Gastroesophageal sphincter (tissue), 4 donors: ENCODE measurements at regions not wholly inside any gene's neighbourhood (a gene's known extent, or its start where the extent isn't known, plus 50 kb on each side); places are given as distances from the start of the nearest gene placed in this dataset.
"Not testable (repeated sequence)": the region's sequence is repeated elsewhere in the genome, so short reads cannot be mapped to it uniquely, and the experiment has no call there.

Experiments
- ATAC-seq: fragments of 150-250 bp; one replicate; pipeline ENCODE4 v1.9.1; 2016; ENCODE audit warnings: mild to moderate bottlenecking, moderate library complexity
- H3K27ac ChIP-seq, 4 donors: fragments of 200-600 bp; sonication (generic) in 3 of 4; 1 replicate in 3 of 4; 2 replicates in 1 of 4; pipeline ENCODE4 v1.5.1; 2016 to 2019
- H3K27me3 ChIP-seq: fragments of 200-600 bp; sonication (generic); one replicate; pipeline ENCODE4 v1.5.1; 2019
- H3K36me3 ChIP-seq, 2 donors: fragments of 200-600 bp; sonication (generic); one replicate each; pipeline ENCODE4 v1.5.1; 2019; ENCODE audit warnings: control low read depth in 1 of 2
- H3K4me1 ChIP-seq, 3 donors: fragments of 200-600 bp; sonication (generic); 1 replicate in 2 of 3; 2 replicates in 1 of 3; pipeline ENCODE4 v1.5.1; 2016 to 2019; ENCODE audit warnings: control low read depth in 2 of 3
- H3K4me3 ChIP-seq, 2 donors: fragments of 200-600 bp; sonication (generic); one replicate each; pipeline ENCODE4 v1.5.1; 2019; ENCODE audit warnings: mild to moderate bottlenecking in 1 of 2, moderate library complexity in 1 of 2
- H3K9me3 ChIP-seq, 3 donors: fragments of 200-600 bp; sonication (generic); one replicate each; pipeline ENCODE4 v1.5.1; 2017 to 2019; ENCODE audit warnings: control low read depth in 2 of 3
- EP300 ChIP-seq: sonication (generic); formaldehyde crosslinking; IDR thresholded peaks from one replicate; pipeline ENCODE4 v1.6.1; 2017; ENCODE audit warnings: antibody characterized with exemption, mild to moderate bottlenecking
- POLR2A ChIP-seq, 2 donors: fragments of 450-650 bp; IDR thresholded peaks; one replicate each; pipeline ENCODE4 v1.6.1; 2017; ENCODE audit warnings: antibody characterized with exemption in 2 of 2, mild to moderate bottlenecking in 2 of 2, moderate library complexity in 1 of 2
- POLR2AphosphoS5 ChIP-seq: sonication (generic); formaldehyde crosslinking; IDR thresholded peaks from one replicate; pipeline ENCODE4 v1.6.1; 2017; ENCODE audit warnings: antibody characterized with exemption
- whole genome bisulfite sequencing, 2 donors: methylation state at CpG; one replicate each; pipeline ENCODE4 v1.1.5; 2018; ENCODE audit warnings: low coverage in 1 of 2; 5-methylcytosine and 5-hydroxymethylcytosine counted together
- TF ChIP-seq, protein P1 (sequence below), 4 experiments: fragments of 200-600 bp in 2 of 4; fragments of 450-650 bp in 2 of 4; sonication (generic) in 1 of 4; IDR thresholded peaks; one replicate each; pipeline ENCODE4 v1.5.1; 2017 to 2019; ENCODE audit warnings: antibody characterized with exemption in 4 of 4, mild to moderate bottlenecking in 2 of 4, moderate library complexity in 2 of 4

DNA sequence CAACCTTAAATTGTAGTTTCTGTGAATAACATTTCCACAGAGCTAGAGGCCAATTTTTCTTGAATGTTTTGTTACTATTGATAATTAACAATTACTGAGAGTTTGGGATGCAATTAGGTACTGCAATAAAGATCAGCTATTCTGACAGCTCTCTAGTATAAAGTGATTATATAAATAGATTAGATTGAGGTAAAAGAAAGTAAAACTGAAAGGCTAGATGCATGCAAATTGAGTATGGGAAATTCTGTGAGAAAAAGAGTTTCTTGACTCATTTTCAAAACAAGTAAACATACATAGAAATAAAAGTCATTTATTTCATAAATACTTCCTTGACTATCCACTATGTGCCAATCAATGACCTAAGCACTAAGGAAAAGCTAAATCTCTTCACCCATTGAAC, 1087.5 kb upstream of the ATXN8OS start:
- H3K4me3 ChIP-seq, result no peak overlapping the region
- H3K27me3 ChIP-seq, result no peaks in the 10 kb centered on the region
- TF ChIP-seq, protein P1, sequence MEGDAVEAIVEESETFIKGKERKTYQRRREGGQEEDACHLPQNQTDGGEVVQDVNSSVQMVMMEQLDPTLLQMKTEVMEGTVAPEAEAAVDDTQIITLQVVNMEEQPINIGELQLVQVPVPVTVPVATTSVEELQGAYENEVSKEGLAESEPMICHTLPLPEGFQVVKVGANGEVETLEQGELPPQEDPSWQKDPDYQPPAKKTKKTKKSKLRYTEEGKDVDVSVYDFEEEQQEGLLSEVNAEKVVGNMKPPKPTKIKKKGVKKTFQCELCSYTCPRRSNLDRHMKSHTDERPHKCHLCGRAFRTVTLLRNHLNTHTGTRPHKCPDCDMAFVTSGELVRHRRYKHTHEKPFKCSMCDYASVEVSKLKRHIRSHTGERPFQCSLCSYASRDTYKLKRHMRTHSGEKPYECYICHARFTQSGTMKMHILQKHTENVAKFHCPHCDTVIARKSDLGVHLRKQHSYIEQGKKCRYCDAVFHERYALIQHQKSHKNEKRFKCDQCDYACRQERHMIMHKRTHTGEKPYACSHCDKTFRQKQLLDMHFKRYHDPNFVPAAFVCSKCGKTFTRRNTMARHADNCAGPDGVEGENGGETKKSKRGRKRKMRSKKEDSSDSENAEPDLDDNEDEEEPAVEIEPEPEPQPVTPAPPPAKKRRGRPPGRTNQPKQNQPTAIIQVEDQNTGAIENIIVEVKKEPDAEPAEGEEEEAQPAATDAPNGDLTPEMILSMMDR (IDR thresholded peaks at IDR 0.05), result no peak
- TF ChIP-seq EP300, result no peak
- no peak for TF ChIP-seq POLR2AphosphoS5
- no peak for TF ChIP-seq POLR2A (IDR thresholded peaks at IDR 0.05)

DNA sequence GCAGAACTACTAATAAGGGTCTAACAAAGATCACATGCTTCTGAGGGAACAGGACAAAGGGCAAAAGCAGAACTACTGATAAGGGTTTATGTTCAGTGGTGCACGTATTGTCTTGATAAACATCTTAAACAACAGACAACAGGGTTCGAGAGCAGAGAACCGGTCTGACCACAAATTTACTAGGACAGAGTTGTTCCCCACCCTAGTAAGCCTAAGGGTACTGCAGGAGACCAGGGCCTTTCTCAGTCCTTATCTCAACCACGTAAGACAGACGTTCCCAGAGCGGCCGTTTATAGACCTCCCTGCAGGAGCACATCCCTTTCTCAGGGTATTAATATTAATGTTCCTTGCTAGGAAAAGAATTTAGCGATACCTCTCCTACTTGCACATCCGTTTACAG, 1089.5 kb upstream of the ATXN8OS start:
- H3K27me3 ChIP-seq, H3K27ac ChIP-seq, ATAC-seq, H3K36me3 ChIP-seq, H3K9me3 ChIP-seq, H3K4me3 ChIP-seq, H3K4me1 ChIP-seq: not testable (repeated sequence)
- WGBS, 2 donors, result 59 to 69% methylated on average over 3 to 9 of the region's 9 CpGs

More for the DNA sequence above, 1087.5 kb upstream of the ATXN8OS start:
- ATAC-seq, result no peak
- no peaks in the 10 kb centered on the region for H3K9me3 ChIP-seq
- no peaks in the 10 kb centered on the region for H3K36me3 ChIP-seq
- no peaks in the 10 kb centered on the region for H3K4me1 ChIP-seq
- no peak overlapping the region for H3K27ac ChIP-seq

DNA sequence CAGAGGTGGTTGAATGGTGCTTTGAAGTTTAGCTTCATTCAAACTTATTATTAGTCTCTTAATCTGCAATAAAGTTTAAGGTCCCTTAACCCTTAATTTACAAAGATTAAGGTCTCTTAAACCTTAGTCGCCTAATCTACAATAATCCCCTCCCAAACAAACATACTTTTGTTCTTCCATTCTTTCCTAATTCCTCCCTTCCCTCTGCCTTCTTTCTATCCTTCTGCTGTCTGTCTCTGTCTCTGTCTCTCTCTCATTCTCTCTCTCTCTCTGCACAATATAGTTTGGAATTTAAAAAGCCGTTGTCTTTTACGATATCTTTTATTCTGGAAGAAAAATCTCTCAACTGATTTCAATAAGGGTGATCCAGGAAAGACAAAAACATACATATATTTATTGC, 1096.8 kb upstream of the ATXN8OS start:
- Histone ChIP-seq H3K4me1 (no peaks in the 10 kb centered on the region), H3K36me3 (no peaks in the 10 kb centered on the region), H3K27ac (no peak overlapping the region), H3K9me3 (no peaks in the 10 kb centered on the region), H3K27me3 (no peaks in the 10 kb centered on the region), H3K4me3 (no peak overlapping the region)
- TF ChIP-seq EP300, result no peak
- TF ChIP-seq, protein P1 (IDR thresholded peaks at IDR 0.05), result no peak
- TF ChIP-seq POLR2AphosphoS5, result no peak
- no peak for TF ChIP-seq POLR2A (IDR thresholded peaks at IDR 0.05)
- 87 to 88% methylated on average over 2 to 3 of the region's 3 CpGs for WGBS, 2 donors
- ATAC-seq, result no peak

DNA sequence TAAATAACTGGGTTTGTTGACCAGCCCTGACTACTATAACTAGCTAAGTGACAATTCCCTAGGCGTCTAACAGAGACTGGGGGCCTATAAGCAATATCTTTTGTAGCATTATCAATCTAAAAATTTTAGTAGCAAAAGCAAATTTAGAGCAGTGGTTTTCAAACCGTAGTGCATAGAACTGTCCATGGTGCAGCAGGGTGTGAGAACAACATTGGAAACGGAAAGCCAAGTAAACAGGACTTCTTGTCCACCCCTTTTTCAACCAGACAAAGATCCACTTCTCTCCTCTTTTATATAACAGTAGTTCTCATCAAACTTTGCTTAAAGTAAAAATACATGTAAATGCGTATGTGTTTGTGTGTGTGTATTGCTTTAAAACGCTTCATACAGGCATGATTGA, 1099.1 kb upstream of the ATXN8OS start:
- ATAC-seq, result no peak
- H3K4me1 ChIP-seq, result no peaks in the 10 kb centered on the region

DNA sequence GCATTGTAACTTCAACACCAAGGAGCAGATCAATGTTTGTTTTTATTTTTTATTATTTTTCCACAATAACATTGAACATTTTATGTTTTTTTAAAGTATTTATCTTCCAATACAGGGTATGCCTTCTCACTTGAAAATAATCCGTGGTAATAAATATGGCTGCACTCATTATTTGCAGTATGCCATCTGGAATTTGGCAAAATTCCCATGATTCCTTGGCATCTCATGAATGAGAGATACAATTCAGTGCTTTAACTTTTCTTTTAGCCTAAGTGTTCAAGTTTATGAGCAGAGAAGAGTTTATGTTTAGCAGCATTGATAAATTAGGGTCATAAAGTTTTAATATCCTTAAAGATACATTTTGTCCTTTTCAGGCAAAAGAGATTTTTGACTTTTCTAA, 1109.6 kb upstream of the ATXN8OS start:
- no peak overlapping the region for H3K27ac ChIP-seq
- WGBS, 2 donors, result 30 to 75% methylated on average over 1 of the region's 1 CpG
- no peaks in the 10 kb centered on the region for H3K27me3 ChIP-seq
- no peaks in the 10 kb centered on the region for H3K36me3 ChIP-seq
- no peaks in the 10 kb centered on the region for H3K4me1 ChIP-seq
- no peak overlapping the region for H3K4me3 ChIP-seq
- no peak for ATAC-seq
- no peak for TF ChIP-seq POLR2A (IDR thresholded peaks at IDR 0.05)
- TF ChIP-seq, protein P1 (IDR thresholded peaks at IDR 0.05), result no peak
- TF ChIP-seq EP300, result no peak
- TF ChIP-seq POLR2AphosphoS5, result no peak
- peaks cover 0 to 18% (median 0%) of the 10 kb centered on the region in 3 donors for H3K9me3 ChIP-seq

More for the DNA sequence above, 1099.1 kb upstream of the ATXN8OS start:
- H3K4me3 ChIP-seq, result no peak overlapping the region
- TF ChIP-seq POLR2AphosphoS5 (no peak), POLR2A (IDR thresholded peaks at IDR 0.05) (no peak), EP300 (no peak)
- TF ChIP-seq, protein P1 (IDR thresholded peaks at IDR 0.05), result no peak
- WGBS, 2 donors, result 78% methylated on average over 5 of the region's 5 CpGs
- H3K9me3 ChIP-seq, result no peaks in the 10 kb centered on the region
- no peaks in the 10 kb centered on the region for H3K27me3 ChIP-seq
- no peaks in the 10 kb centered on the region for H3K36me3 ChIP-seq
- no peak overlapping the region for H3K27ac ChIP-seq

DNA sequence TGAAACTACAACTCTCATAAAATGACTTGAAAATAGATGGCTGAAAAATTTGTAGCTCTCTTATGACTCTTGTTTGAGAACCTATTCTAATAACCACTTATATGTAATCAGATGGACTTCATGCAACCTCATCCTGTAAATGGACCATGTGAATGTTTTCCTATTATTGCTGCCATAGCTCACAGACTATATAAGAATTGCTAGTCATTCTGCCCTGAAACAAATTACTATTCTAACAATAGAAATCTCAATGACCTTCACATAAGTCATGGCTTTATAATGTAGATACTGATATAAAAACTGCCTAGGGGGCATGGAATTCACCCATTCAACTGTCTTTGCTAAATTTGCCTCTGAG, 1111.0 kb upstream of the ATXN8OS start:
- H3K4me3 ChIP-seq, result no peak overlapping the region
- H3K27me3 ChIP-seq, result no peaks in the 10 kb centered on the region
- H3K27ac ChIP-seq, result no peak overlapping the region
- H3K4me1 ChIP-seq, result no peaks in the 10 kb centered on the region
- no peak for ATAC-seq
- H3K9me3 ChIP-seq, result peaks cover 0 to 7% (median 0%) of the 10 kb centered on the region in 3 donors
- no peaks in the 10 kb centered on the region for H3K36me3 ChIP-seq
- TF ChIP-seq EP300, result no peak
- TF ChIP-seq POLR2AphosphoS5, result no peak
- TF ChIP-seq, protein P1 (IDR thresholded peaks at IDR 0.05), result no peak
